ENCODE measurements at regions not wholly inside any gene's neighbourhood (a gene's known extent, or its start where the extent isn't known, plus 50 kb on each side); places are given as distances from the start of the nearest gene placed in this dataset.

DNA sequence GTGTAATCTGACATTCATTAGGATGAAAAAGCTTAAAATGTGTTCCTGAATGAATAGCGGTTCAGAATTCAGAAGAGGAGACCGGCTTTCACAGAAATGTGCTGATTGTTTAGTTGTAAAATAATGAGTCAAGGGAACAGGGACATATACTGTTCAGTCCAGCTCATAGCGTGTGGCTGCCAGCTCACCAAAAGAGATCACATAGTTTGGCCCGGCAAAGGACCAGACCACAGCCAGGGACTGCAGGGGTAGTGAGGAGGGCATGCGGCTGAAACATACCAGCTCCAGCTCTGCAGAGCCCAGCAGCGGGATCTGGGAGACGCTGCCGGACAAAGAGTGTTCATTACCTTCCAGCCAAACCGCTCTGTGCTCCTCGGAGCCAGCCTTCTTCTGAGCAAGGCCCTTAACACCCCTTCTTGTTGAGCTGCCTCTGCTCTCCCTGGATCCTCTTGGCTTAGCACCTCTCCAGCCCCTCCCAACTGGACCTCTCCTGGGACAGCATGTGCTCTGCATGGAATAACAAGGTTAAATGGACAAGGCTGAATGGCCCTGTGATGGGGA lies 116.8 kb upstream of the CNTLN start:
- DNase-seq, result no peak

DNA sequence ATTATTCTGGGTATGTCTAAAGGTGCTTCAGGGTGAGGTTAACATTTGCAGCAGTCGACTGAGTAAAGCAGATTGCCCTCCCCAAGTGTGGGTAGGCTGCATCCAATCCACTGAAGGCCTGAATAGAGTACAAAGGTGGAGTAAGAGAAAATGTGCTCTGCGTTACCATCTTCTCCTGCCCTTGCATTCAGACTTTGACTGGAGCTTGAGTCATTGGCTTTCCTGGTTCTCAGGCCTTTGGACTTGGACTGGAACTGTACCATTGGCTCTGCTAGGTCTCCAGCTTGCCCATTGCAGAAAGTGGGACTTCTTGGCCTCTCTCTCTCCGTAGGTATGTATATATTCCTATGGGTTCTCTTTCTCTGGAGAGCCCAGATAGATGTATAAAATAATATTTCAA lies 120.9 kb upstream of the CNTLN start:
- DNase-seq, result no peak

DNA sequence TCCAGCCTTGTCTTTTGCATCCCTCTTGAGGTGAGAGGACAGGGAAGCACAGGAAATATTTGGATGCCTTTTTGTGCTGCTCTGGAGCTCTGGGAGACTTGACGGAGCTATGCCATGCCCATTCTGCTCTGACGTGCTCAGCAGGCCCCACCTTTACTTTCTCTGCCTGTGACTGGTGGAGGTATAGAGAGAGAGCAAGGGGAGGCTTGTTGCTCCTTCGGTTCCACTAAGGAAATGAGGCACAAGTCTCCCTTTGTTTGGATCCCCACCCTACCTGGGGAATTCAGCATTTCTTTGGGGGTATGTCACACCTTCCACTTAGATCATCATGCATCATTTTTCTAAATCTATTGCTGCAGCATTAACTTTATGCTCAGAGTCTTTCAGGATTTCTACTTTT lies 121.8 kb upstream of the CNTLN start:
- no peak for DNase-seq

DNA sequence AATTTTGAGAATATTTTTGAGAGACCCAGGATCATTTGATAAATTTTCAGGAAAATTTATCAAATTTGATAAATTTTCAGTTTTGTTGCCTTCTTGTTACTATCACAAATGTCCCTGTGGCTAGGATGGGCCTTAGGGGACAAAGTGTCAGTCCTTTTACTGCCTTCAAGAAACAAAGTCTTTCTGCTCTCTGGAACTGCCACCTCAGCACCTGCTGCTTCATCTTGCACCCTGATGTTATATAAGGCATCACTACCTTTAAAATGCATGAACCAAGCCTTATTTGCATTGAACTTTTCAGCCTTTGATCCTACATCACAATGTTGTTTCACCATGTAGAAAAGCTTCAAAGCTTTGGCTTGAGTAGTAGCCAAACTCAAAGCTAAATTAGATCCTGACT lies 123.0 kb upstream of the CNTLN start:
- DNase-seq, result no peak

DNA sequence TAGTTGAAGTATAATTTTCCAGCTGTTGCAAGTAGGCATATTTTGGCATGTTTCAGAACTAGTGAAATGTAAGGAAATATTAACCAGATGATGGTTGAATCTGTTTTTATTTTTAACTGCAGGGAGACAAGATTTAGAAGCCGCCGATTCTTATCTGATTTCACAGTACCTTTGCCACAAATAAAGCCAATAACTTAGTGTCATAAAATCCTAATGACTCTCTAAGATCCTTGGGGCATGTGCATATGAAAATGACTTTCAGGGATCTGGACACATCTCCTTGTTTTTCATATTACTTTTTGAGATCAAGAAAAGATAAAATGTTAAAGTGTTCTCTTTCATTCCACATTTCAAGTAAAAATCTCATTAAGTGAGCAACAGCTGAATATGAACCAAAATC lies 125.8 kb upstream of the CNTLN start:
- no peak for DNase-seq

DNA sequence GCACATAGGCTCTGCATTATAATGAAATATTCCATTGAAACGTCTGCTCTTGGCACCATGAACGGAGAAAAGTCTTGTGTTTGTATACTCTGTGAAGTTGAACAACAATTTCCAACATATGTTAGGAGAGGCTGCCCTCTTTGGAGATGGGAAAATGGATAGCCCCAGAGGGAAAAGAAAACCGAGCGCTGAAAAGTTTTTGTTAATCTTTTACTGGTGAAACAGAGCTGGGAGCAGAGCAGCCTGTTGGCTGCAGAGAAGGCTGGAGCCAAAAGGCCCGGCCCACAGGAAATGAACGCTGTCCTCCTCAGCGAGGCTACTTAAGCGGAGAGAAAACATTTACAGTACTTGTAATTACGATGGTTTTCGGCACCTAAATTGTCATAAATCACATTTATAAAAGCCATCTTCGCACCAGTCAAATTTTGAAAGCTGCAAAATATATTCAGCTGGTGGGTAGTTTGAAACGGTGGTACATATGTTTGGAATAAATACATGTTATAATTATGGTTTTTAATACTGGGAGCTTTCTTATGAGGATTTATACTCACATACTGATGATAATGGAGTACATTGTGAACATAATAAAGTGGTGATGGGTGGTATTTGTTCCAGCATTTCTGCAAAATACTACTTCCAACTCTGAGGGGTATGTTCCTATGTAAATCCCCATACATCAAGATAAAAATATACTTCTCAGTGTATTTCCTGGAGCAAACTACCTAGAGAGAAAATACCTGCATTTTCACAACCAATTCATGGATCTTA lies 129.6 kb upstream of the CNTLN start:
- peak; percentile 10 for DNase-seq

DNA sequence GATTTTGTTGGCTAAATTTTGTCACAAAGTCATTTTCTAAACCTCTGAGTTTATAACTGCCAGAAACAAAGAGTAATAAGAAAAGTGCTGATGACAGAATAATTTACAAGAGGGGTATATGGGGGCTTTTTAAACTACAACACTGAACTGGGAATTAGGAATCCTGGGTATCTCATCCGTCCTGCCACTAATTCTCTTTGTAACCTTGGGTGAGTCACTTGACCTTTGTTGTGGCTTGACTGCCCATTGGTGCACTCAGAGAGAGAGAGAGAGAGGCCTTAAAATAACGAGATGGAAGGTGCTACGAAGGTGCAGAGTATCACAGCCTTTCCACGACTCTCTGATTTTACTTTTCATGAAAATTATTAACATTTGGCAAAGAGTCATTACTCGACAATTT lies 130.3 kb upstream of the CNTLN start:
- no peak for DNase-seq

DNA sequence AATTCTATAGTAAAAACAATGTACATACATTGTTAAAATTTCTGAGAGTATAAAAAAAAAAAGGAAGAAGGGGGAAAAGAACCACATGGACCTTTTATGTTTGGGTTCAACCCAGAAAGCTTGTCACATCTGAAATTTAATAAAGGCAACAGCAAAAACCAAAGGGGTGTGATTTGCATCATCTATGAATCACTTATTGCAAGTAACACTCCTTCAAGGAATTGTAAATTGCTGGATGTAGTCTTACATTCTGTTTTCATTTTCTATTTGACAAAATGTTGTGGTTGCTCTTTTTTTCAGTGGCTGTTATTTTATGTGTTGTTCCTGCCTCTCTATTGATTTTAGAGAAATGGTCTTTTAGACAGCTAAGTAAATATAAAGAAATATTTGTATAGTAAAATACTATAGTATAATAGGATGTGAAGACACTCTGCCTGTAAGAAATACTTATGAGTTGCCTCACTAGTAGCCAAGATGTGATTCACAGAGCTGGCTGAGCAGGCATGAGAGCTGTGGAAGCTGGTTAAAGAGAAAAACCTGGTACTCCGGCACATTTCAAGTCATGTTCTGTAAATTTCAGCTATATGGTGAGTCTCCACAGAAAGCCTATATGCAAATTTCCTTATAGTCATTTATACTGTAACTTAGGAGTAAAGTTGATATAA lies 131.1 kb upstream of the CNTLN start:
- no peak for DNase-seq

DNA sequence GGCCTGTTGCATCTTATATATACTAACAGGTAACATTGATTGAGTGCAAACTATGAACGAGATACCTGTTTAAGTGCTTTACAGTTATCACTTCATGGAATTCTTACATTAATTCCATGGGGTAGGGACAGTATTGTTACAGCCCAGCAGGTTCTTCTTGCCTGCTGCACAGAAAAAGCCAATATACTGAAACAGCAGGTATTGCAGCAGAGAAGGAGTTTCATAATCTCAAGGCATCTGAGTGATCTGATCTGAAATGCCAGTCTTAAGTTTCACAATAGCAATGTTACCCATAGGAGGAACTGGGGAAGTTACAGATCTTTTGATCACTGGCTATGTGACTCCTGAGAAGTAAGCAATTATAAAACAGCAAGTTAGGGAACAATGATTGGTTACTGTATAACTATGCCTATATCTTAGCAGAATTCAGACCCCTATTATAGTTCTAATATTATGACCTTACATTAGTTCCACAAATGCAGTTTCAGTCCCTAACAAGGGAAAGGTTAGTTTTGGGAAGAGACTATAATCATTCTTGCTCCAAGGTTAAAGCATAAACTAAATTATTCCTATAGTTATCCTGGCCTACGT lies 126.5 kb upstream of the BNC2 start:
- DNase-seq, result no peak

DNA sequence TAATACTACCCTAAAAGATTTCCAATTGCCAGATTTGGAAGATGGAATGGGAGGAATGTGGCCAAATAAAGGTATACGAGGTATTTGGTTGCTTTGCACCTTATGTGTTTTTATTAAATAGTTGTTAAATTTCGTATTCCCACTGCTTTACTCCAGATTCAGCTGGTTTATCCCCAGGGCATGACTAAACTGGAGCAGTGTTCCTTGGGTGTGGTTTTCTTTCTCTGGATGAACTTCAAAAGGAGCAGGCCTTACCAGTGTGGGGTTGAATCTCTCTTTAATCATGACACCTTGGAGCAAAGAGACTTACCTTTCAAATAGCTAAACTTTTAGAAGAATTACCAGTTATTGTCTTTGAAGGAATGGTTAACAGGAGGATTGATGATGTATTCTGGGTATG lies 121.7 kb upstream of the BNC2 start:
- DNase-seq, result no peak

DNA sequence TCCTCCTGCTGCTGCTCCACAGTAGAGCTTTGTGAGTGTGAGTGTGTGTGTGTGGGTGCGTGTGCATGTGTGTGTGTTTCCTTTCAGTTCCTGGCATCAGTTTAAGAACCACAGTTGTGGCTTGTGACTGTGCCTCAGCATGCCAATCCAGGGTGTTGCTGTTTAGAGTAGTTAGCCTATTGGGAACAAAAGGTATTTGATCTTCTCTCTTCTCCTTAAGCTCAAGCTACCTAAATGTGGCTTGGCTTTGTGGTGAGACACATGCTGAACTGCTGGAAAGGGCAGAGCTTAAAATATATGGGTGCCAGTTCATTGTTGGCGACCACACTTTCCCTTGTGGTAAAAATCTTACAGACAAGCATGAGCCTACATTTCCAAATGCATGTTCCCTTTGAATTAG lies 116.6 kb upstream of the BNC2 start:
- no peak for DNase-seq

DNA sequence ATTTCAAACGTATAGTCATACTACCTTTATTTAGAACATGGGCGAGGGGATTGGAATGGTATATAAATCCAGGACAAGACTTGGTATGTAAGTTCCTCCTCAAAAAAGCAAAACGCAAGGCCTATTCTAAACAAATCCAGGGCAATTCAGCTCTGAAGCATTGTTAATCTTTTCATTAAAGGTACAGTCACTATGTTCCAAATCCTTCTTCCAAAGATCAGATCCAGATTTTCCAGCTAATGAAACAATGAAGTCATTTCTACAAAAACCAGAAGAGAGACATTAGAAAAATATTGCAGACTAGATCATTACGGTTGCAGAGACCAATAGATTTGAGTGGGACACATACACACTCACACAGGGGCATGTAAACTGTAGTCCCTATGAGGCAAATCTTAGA lies 116.1 kb upstream of the BNC2 start:
- no peak for DNase-seq

DNA sequence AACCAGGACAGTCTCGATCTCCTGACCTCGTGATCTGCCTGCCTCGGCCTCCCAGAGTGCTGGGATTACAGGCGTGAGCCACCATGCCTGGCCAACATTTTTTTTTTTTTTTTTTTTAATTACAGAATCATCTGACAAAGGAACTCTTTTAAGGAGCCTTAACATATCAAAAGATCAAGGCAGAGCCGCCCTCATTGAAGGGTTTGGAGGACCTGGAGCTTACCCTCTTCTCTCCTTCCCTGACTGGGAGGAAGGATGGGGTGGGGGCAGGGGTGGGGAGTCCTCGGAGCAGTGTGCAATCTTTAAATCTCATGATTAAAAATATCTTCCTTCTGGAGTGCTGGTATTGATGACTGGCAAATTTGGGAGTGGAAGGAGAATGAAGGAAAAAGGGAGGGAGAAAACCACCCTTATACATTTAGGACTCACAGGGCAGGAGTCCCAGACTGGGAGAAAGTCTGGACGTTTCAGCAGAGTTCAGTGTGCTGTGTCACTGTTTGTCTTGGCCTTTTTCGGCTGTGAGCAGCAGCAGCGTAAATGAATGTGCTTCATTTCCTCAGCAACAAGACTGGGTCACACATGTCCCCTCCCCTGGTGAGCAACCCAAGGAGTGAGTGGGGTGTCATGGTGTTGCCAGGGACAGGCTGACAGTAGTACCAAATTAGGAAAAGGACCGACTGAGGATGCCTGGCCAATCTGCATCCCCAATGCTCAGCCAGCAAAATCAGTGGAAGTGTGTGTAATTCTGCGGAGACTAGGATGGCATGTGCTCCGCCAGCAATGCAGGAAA lies 115.3 kb upstream of the BNC2 start:
- DNase-seq, result no peak

DNA sequence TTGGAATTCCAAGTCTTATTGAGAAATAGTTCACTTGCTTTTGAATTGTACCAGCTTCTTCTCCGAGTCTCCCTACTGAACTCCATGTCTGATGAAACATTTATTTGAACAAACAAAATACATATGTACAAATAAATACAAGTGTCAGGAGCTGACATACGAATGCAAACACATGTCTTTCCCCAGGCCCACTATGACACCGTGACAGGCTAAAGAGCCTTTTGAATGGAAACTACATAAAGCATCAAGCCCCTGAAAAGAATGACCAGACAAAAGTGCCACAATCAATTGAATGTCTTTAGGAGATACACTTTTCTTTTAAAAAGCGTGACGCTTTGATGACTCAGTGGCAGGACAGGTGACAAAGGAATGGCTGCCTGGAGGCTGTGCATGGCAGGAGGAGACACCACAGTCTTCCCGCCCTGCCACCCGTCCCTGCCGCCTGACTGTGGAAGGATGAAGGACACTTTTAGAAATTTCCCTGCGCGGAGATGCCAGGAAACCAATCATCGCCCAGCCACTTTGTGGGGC lies 112.4 kb upstream of the BNC2 start:
- DNase-seq, result no peak

DNA sequence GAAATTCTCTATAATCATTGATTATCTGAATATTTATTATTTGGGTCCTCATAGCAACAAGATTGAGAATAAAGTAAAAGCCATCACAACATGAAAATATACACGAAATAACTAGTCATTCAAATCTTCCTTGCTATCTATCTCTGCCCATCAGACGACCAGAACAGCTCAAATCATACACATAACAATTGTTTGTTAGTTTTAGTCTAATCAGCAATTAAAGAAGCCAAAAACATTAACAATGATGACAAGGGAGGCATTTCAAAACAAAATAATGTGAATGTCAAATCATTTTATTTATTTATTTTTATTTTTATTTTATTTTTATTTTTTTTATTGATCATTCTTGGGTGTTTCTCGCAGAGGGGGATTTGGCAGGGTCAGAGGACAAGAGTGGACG lies 106.0 kb upstream of the BNC2 start:
- DNase-seq, result no peak

DNA sequence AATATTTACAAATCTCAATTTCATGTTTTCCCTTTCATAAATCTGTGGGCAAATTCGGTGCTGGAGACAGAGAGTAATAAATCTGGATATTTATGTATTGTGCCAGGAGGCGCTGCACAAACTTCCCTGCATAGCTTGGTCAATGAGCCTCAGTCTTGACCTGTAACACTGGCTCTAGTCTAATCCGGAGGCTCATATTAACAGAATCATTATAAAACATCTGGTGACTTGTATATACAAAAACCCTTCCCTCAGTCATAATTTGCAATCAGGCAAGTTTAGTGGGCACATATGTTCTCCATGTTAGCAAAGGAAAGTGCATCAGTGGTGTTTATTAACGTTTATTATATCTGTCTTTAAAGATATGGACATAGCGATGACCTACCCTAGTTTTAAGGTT lies 104.0 kb upstream of the BNC2 start:
- DNase-seq, result no peak

DNA sequence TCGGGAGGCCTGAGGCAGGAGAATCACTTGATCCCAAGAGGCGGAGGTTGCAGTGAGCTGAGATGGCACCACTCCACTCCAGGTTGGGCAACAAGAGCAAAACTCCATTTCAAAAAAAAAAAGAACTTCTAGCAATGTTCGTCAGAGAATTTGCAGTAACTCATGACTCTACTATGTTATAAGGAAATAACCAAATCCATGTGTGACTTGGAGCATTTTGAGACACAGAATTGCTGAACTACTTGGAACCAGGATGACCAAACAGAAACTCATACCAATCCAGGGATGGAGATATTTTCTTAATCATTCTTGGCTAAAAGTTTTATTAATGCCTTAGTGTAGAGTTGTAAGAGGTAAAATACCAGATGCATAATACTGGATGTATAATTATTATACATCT lies 99.9 kb upstream of the BNC2 start:
- DNase-seq, result no peak

DNA sequence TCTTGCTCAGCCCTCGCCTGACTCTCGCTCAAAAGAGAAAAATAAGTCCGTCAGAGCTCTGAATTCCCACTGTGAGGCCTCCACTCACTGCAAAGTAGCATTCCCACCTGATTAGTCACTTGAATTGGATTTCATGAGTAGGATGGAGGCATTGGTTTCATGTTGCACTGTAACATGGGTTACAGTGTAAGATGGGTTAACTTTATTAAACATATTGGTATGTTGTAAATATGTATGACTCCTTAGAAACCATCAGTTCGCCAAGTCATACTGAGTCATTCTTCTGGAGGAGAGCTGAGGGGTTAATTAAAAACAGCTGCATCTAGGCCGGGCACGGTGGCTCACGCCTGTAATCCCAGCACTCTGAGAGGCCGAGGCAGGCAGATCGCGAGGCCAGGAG lies 93.8 kb upstream of the BNC2 start:
- DNase-seq, result no peak

DNA sequence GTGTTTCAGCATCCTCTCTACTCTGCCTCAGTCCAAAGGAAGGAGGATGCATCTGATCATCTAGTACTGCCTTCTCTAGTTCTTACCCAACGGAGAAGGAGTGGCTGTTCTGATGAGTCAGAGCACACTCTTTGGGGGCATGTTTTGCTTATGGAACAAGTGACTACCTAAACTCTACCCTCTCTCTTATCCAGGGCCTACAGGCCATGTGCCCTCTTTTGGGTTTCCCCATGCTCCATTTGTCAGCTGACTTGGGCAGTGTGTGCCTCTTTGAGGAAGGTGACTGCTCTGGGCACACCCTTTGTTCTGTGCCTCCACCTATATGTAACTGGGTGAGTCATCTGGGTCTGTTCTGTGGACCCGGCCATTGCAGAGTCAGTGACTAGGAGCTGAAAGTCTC lies 89.6 kb upstream of the BNC2 start:
- no peak for DNase-seq

DNA sequence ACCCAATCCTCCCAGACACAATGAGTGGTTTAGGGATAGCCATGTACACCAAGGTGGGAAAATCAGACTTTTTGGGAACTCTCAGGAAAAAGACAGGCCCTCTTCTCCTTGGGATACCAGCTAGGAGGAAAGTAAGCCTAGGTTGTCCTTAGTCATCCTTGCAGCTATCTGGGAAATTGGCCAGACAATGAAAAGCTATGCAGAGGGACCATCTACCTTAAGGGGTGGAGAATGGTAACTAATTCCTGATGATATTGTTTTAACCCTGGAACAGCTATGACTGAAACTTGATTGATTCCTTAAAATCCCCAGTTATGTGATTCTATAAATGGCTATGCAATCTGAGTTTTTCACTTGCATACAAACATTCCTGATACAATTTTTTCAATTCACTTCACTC lies 88.9 kb upstream of the BNC2 start:
- DNase-seq, result no peak

DNA sequence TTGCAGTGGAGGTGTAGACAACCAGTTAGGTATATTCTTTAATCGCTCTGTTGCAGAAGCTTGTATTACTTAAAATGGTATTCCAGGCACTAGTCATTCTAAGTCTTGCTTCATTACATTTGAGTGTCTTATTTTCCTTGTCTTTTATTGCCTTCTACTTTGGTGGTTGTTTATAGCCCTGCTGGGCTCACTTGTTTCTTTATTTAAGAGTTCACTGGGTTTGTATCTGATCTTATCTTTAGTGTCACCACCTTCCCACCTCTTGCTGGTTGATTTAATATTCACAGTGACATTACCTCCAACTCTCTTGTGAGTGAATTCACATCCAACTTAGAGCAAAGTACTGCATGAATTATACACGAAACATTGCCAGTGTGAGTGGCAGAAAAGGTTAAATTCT lies 83.6 kb upstream of the BNC2 start:
- DNase-seq, result no peak

DNA sequence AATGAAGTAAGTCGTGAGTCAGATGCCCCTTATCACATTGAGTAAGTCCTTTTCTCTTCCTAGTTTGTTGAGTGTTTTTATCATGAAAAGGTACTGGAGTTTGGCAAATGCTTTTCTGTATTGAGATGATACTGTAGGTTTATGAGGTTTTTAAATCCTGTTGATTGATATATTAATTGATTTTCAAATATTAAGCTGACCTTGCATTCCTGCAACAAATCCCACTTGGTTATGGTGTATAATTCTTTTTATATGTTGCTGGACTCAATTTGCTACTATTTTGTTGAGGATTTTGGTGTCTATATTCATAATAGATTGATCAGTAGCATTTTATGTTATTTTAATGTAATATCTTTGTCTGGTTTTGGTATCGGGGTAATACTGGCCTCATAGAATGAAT lies 81.0 kb upstream of the BNC2 start:
- DNase-seq, result no peak

DNA sequence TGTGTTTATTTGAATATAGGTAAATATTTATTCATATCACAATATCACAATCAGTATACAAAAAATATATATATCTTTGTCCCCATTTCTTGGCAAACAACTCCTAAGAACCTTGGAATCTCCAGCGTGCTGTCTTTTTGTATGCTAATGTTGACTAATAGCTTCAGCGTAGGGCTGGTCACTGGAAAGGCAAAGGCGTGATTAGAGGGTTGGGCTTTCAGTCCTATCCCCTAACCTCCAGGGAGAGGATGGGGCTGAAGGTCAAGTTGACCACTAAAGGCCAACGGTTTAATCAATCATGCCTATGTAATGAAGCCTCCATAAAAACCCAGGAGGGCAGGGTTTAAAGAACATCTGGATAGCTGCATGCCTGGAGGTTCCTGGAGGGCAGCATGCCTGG lies 79.6 kb upstream of the BNC2 start:
- DNase-seq, result no peak
